ENCODE measurements at regions not wholly inside any gene's neighbourhood (a gene's known extent, or its start where the extent isn't known, plus 50 kb on each side); places are given as distances from the start of the nearest gene placed in this dataset.

DNA sequence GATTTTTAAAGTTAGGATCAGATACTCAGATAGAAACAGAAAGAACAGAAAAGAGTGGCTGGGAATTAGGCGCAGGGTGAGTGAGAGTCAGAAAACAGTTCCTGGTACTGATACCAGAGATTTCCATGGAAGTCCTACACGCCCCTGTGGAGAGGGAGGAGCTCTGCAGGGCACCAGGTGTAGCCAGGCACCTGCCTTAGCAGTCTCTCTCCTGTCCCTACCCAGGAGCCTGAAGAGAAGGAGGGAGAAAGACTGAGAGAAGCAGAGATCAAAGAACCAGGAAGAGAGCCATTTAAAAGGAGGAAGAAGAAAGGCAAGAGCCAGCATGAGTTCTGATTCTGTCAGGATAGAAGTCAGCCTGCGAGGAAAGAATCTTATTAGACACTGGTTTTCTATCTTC lies 65.0 kb downstream of the CBLN1 start:
- TF ChIP-seq CTCF (IDR thresholded peaks at IDR 0.05) (no peak), POLR2AphosphoS5 (IDR thresholded peaks at IDR 0.05) (no peak), POLR2A (IDR thresholded peaks at IDR 0.05) (no peak)
